RWPE2 (cell line): ENCODE measurements at regions not wholly inside any gene's neighbourhood (a gene's known extent, or its start where the extent isn't known, plus 50 kb on each side); places are given as distances from the start of the nearest gene placed in this dataset.
"Not testable (repeated sequence)": the region's sequence is repeated elsewhere in the genome, so short reads cannot be mapped to it uniquely, and the experiment has no call there.

Experiments
- ATAC-seq: fragments of 200-7000 bp; cut with Tn5 transposase; 3 replicates; pipeline ENCODE4 v1.9.1; 2021; ENCODE audit warnings: low read depth
- DNase-seq: peaks from one replicate; pipeline ENCODE4 v3.0.0-alpha.2; 2020; ENCODE audit warnings: low spot score
- H3K27ac ChIP-seq: fragments of 450-650 bp; 2 replicates; pipeline ENCODE4 v1.5.1; 2017; ENCODE audit warnings: mild to moderate bottlenecking; ENCODE audit not compliant: poor library complexity, severe bottlenecking
- H3K27me3 ChIP-seq: fragments of 250-450 bp; sonication (Bioruptor Pico); 2 replicates; pipeline ENCODE4 v1.5.1; 2021; ENCODE audit warnings: mild to moderate bottlenecking, moderate library complexity; ENCODE audit not compliant: insufficient read depth, poor library complexity, severe bottlenecking
- H3K36me3 ChIP-seq: fragments of 250-450 bp; sonication (Bioruptor Pico); 2 replicates; pipeline ENCODE4 v1.5.1; 2020; ENCODE audit warnings: low read depth, mild to moderate bottlenecking, moderate library complexity
- H3K4me1 ChIP-seq: fragments of 250-450 bp; sonication (Bioruptor Pico); 2 replicates; pipeline ENCODE4 v1.5.1; 2021; ENCODE audit warnings: mild to moderate bottlenecking, moderate library complexity; ENCODE audit not compliant: insufficient read depth, poor library complexity, severe bottlenecking
- H3K4me3 ChIP-seq: fragments of 250-450 bp; sonication (Bioruptor Pico); 2 replicates; pipeline ENCODE4 v1.5.1; 2021; ENCODE audit warnings: mild to moderate bottlenecking, moderate library complexity; ENCODE audit not compliant: severe bottlenecking
- H3K9me3 ChIP-seq: fragments of 250-450 bp; sonication (Bioruptor Pico); 2 replicates; pipeline ENCODE4 v1.5.1; 2021; ENCODE audit warnings: mild to moderate bottlenecking, moderate library complexity; ENCODE audit not compliant: severe bottlenecking
- CTCF ChIP-seq: fragments of 450-650 bp; IDR thresholded peaks from one replicate; pipeline ENCODE4 v1.5.1; 2017; ENCODE audit warnings: mild to moderate bottlenecking, moderate library complexity; ENCODE audit not compliant: poor library complexity, severe bottlenecking

- not testable (repeated sequence) for H3K4me3 ChIP-seq
These were observed 71.5 kb downstream of the WSB1 start for GRCh38 chr17:27365329-27365945.

DNA sequence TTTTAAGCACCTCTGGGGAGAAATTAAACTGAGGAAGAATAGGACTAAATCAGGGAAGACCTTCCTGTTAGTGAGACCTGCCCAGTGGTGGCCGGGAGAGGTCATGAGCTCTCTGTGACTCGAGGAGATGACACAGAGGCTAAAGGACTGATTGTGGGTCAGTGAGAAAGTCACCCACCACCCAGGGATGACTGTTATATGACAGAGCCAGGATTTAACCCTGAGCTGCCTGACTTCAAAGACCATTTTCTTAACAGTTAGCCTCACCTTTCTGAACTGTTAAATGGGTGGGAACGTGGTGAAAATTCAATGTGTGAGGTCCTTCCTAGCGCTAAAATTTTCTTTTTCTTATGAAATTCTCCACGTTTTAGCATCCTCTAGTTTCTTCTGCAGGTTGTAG, 72.5 kb downstream of the WSB1 start:
- Histone ChIP-seq H3K9me3 (peaks cover 10% of the 10 kb centered on the region), H3K27ac (no peak overlapping the region), H3K27me3 (no peaks in the 10 kb centered on the region), H3K36me3 (no peaks in the 10 kb centered on the region), H3K4me3 (no peak overlapping the region), H3K4me1 (no peaks in the 10 kb centered on the region)
- ATAC-seq (no peak), DNase-seq (no peak)
- TF ChIP-seq CTCF: no peak

More at GRCh38 chr17:27365329-27365945, 71.5 kb downstream of the WSB1 start:
- H3K27me3 ChIP-seq, H3K36me3 ChIP-seq, H3K4me1 ChIP-seq, H3K27ac ChIP-seq, DNase-seq, ATAC-seq, H3K9me3 ChIP-seq: not testable (repeated sequence)

DNA sequence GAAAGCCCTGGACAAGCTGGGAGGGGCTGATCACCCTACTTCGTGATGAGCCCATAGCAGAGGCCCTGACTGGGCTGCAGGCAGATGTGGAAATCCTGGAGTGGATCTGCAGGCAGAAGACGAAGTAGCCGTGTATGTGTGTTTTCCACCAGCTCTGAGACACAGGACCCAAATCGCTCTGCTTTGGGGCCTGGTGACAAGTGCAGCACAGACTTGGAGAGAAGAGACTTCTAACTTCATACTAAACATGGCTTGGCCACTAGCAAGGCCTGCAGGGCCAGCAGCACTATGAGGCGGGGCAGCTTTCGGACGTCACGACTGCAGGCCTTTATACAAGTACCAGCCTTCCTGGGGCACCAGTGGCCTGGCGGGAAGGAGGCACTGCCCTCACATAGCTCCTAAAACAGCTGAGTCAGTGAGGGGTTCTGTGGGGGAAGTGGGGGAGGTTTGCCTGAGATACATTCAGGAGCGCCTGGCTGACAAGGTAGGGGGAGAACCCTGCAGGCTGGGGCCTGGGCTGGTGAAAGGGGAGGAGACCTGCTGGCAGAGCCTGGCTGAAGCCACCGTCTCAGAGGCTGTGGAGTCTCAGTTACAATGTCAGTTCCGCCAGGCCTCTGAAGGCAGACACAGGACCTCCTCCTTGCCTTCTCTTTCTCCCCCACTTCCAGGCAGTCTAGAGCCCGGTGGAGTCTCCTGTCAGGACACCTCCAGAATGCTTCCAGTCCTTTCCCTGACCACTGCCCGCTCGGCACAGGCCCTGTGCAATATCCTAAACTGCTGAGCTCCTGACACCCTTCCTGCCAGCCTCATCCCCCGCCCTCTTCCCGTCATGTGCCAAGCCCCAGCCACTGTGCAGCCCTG, 73.4 kb downstream of the WSB1 start:
- DNase-seq (no peak), ATAC-seq (no peak; the same call in 2 of the 3 replicates)
- Histone ChIP-seq H3K4me3 (no peak overlapping the region), H3K4me1 (no peaks in the 10 kb centered on the region), H3K36me3 (no peaks in the 10 kb centered on the region), H3K27ac (no peak overlapping the region), H3K27me3 (no peaks in the 10 kb centered on the region), H3K9me3 (peaks cover 10% of the 10 kb centered on the region)
- no peak for TF ChIP-seq CTCF

DNA sequence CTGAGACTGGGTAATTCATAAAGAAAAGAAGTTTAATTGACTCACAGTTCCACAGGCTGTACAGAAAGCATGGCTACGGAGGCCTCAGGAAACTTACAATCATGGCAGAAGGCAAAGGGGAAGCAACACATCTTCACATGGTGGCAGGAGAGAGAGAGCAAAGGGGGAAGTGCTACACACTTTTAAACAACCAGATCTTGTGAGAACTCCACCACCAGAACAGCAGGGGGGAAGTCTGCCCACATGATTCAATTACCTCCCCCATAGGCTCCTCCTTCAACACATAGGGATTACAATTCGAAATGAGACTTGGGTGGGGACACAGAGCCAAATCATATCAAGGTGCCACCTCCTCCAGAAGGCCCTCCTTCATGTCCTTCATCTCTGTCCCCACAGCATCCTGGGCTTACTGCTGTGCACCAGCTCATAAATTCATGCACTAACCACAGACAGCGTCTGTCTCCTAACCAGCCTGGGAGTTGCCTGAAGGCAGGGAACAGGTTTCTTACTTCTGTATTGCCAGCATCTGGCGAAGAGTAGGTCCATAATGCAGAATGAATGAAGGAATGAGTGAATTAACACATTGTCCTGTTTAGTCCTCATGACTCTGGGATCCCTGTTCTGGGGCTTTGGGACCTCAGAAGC, 74.4 kb downstream of the WSB1 start:
- H3K9me3 ChIP-seq: peaks cover 10% of the 10 kb centered on the region
- no peak overlapping the region for H3K4me3 ChIP-seq
- H3K27me3 ChIP-seq: no peaks in the 10 kb centered on the region
- no peak overlapping the region for H3K27ac ChIP-seq
- no peaks in the 10 kb centered on the region for H3K36me3 ChIP-seq
- DNase-seq (no peak), ATAC-seq (no peak)
- TF ChIP-seq CTCF: no peak
- no peaks in the 10 kb centered on the region for H3K4me1 ChIP-seq

- ATAC-seq (no peak), DNase-seq (no peak)
- no peak for TF ChIP-seq CTCF
- H3K4me3 ChIP-seq: no peak overlapping the region
- no peaks in the 10 kb centered on the region for H3K4me1 ChIP-seq
- H3K9me3 ChIP-seq: peaks cover 10% of the 10 kb centered on the region
- no peak overlapping the region for H3K27ac ChIP-seq
- no peaks in the 10 kb centered on the region for H3K36me3 ChIP-seq
- no peaks in the 10 kb centered on the region for H3K27me3 ChIP-seq
These were observed 75.1 kb downstream of the WSB1 start for GRCh38 chr17:27368980-27369379.
